SK-N-DZ (cell line): ENCODE measurements at regions not wholly inside any gene's neighbourhood (a gene's known extent, or its start where the extent isn't known, plus 50 kb on each side); places are given as distances from the start of the nearest gene placed in this dataset.

Experiments used
- DNase-seq: peaks from one replicate; pipeline ENCODE4 v3.0.0-alpha.2; 2015; ENCODE audit warnings: low spot score

GRCh38 chr15:95845862-95846515 is 484.5 kb upstream of the NR2F2 start:
- no peak for DNase-seq

GRCh38 chr15:95848126-95848525 is 482.4 kb upstream of the NR2F2 start:
- DNase-seq = no peak

GRCh38 chr15:95850837-95851236 is 479.7 kb upstream of the NR2F2 start:
- DNase-seq = no peak

GRCh38 chr15:95853350-95853749 is 477.1 kb upstream of the NR2F2 start:
- DNase-seq = no peak

GRCh38 chr15:95857124-95857757 is 473.3 kb upstream of the NR2F2 start:
- DNase-seq = no peak

- DNase-seq = no peak
Measured at GRCh38 chr15:95857758-95858157, 472.7 kb upstream of the NR2F2 start.

- no peak for DNase-seq
Measured at GRCh38 chr15:95860406-95860805, 470.1 kb upstream of the NR2F2 start.

- DNase-seq = no peak
Measured at GRCh38 chr15:95864467-95864886, 466.0 kb upstream of the NR2F2 start.

- no peak for DNase-seq
Measured at GRCh38 chr15:95865330-95865739, 465.2 kb upstream of the NR2F2 start.

GRCh38 chr15:95866711-95867440 is 463.6 kb upstream of the NR2F2 start:
- peak; percentile 87 for DNase-seq

GRCh38 chr15:95868450-95868849 is 462.1 kb upstream of the NR2F2 start:
- DNase-seq = no peak

- DNase-seq = no peak
Measured at GRCh38 chr15:95868970-95869369, 461.5 kb upstream of the NR2F2 start.

GRCh38 chr15:95869920-95870319 is 460.6 kb upstream of the NR2F2 start:
- no peak for DNase-seq

GRCh38 chr15:95872366-95872771 is 458.1 kb upstream of the NR2F2 start:
- DNase-seq = no peak

GRCh38 chr15:95874637-95875036 is 455.9 kb upstream of the NR2F2 start:
- DNase-seq = no peak

GRCh38 chr15:95875121-95875643 is 455.3 kb upstream of the NR2F2 start:
- DNase-seq = no peak

GRCh38 chr15:95880031-95880570 is 450.4 kb upstream of the NR2F2 start:
- DNase-seq = no peak

GRCh38 chr15:95880630-95881029 is 449.9 kb upstream of the NR2F2 start:
- no peak for DNase-seq

GRCh38 chr15:95883064-95883463 is 447.4 kb upstream of the NR2F2 start:
- DNase-seq = no peak

- no peak for DNase-seq
Measured at GRCh38 chr15:95884276-95884675, 446.2 kb upstream of the NR2F2 start.

- DNase-seq = no peak
Measured at GRCh38 chr15:95887666-95888390, 442.7 kb upstream of the NR2F2 start.

- DNase-seq = no peak
Measured at GRCh38 chr15:95888762-95889161, 441.7 kb upstream of the NR2F2 start.
